T-cell (primary cell): ENCODE measurements at regions not wholly inside any gene's neighbourhood (a gene's known extent, or its start where the extent isn't known, plus 50 kb on each side); places are given as distances from the start of the nearest gene placed in this dataset.

ENCODE experiments used
- ATAC-seq, 4 experiments: fragments of 200-7000 bp in 3 of 4; fragments of 150-1000 bp in 1 of 4; cut with Tn5 transposase; replicated peaks in 1 of 4; 1 replicate in 3 of 4; 2 replicates in 1 of 4; pipeline ENCODE4 v1.10.0; 2021; ENCODE audit warnings: moderate library complexity in 3 of 4, mild to moderate bottlenecking in 2 of 4, moderate number of reproducible peaks in 1 of 4
- CTCF ChIA-PET, 2 donors: fragments of 300-600 bp; sonication (Branson Sonifier 250); formaldehyde crosslinking; loops; one replicate each; lab custom pipeline; 2022; ENCODE audit warnings: antibody characterized with exemption in 2 of 2; lab: Charles Lee
- POLR2A ChIA-PET, 2 donors: fragments of 300-600 bp; sonication (Branson Sonifier 250); formaldehyde crosslinking; loops; one replicate each; lab custom pipeline; 2022; ENCODE audit warnings: antibody characterized with exemption in 2 of 2; lab: Charles Lee
- DNase-seq, 35 experiments: peaks; one replicate each; pipeline versions ENCODE4 v3.0.0 to v3.0.0-alpha.2; 2013 to 2023
- H3K27ac ChIP-seq: one replicate; pipeline ENCODE4 v1.5.1; 2013; ENCODE audit warnings: low read length
- H3K27me3 ChIP-seq, 2 experiments: replicated peaks in 1 of 2; 1 replicate in 1 of 2; 2 replicates in 1 of 2; pipeline versions ENCODE4 v1.6.1 to v1.7.0; 2013; ENCODE audit warnings: low read length in 1 of 2, mixed read lengths in 1 of 2; ENCODE audit not compliant: control insufficient read depth in 2 of 2, insufficient read depth in 2 of 2; ENCODE audit errors: extremely low read depth in 1 of 2
- H3K36me3 ChIP-seq, 2 donors: 1 replicate in 1 of 2; 2 replicates in 1 of 2; pipeline versions ENCODE4 v1.6.1 to v1.7.0; 2013; ENCODE audit warnings: low read length in 1 of 2; ENCODE audit not compliant: control insufficient read depth in 2 of 2, insufficient read depth in 1 of 2; ENCODE audit errors: extremely low read depth in 1 of 2
- H3K4me1 ChIP-seq, 2 experiments: 1 replicate in 1 of 2; 2 replicates in 1 of 2; pipeline versions ENCODE4 v1.6.1 to v1.7.0; 2013; ENCODE audit warnings: low read length in 2 of 2, mixed read lengths in 1 of 2; ENCODE audit not compliant: insufficient read depth in 2 of 2, control insufficient read depth in 1 of 2; ENCODE audit errors: extremely low read depth in 1 of 2
- H3K4me3 ChIP-seq, 2 donors: 1 replicate in 1 of 2; 2 replicates in 1 of 2; pipeline versions ENCODE4 v1.5.1 to v1.7.0; 2013; ENCODE audit warnings: mild to moderate bottlenecking in 2 of 2, low read length in 1 of 2, moderate library complexity in 1 of 2; ENCODE audit not compliant: control insufficient read depth in 1 of 2; ENCODE audit errors: extremely low read depth in 1 of 2
- H3K9me3 ChIP-seq: 2 replicates; pipeline ENCODE4 v1.7.0; 2013
- H3K27ac Mint-ChIP-seq, 2 donors: one replicate each; pipeline ENCODE4 v1.8.0; 2020 to 2021; ENCODE audit warnings: mild to moderate bottlenecking in 2 of 2, mixed read lengths in 2 of 2
- H3K27me3 Mint-ChIP-seq, 2 donors: one replicate each; pipeline ENCODE4 v1.8.0; 2021 to 2022; ENCODE audit warnings: mixed read lengths in 2 of 2
- H3K36me3 Mint-ChIP-seq: one replicate; pipeline ENCODE4 v1.8.0; 2021; ENCODE audit warnings: mixed read lengths
- H3K4me1 Mint-ChIP-seq, 3 donors: one replicate each; pipeline ENCODE4 v1.8.0; 2020 to 2022; ENCODE audit warnings: mixed read lengths in 3 of 3, mild to moderate bottlenecking in 1 of 3
- H3K4me3 Mint-ChIP-seq, 3 donors: one replicate each; pipeline ENCODE4 v1.8.0; 2020 to 2022; ENCODE audit warnings: mild to moderate bottlenecking in 3 of 3, mixed read lengths in 3 of 3, moderate library complexity in 3 of 3
- H3K9me3 Mint-ChIP-seq, 3 donors: one replicate each; pipeline ENCODE4 v1.8.0; 2020 to 2022; ENCODE audit warnings: mixed read lengths in 3 of 3
- WGBS: methylation state at CpG from one replicate; pipeline ENCODE4 v1.1.5; 2013; ENCODE audit warnings: missing lambda C conversion rate; ENCODE audit not compliant: insufficient coverage; 5-methylcytosine and 5-hydroxymethylcytosine counted together

GRCh38 chr18:25001803-25002202 is 350.2 kb downstream of the ZNF521 start:
- Mint-ChIP-seq H3K4me3 (no peak overlapping the region), H3K36me3 (no peaks in the 10 kb centered on the region), H3K27ac (no peak overlapping the region), H3K27me3 (peaks cover 0 to 2% of the 10 kb centered on the region in 2 donors), H3K4me1 (no peaks in the 10 kb centered on the region), H3K9me3 (peaks cover 13 to 20% (median 19%) of the 10 kb centered on the region in 3 donors)
- DNase-seq: no peak
- ChIA-PET POLR2A (no interaction called here), CTCF (no interaction called here)
- ATAC-seq: no peak
- H3K27me3 ChIP-seq: no peaks in the 10 kb centered on the region
- H3K27ac ChIP-seq: no peak overlapping the region
- no peaks in the 10 kb centered on the region for H3K4me1 ChIP-seq
- peaks cover 7% of the 10 kb centered on the region for H3K9me3 ChIP-seq
- WGBS: no CpG with 5 or more reads among the region's 2 CpGs
- no peaks in the 10 kb centered on the region for H3K36me3 ChIP-seq
- H3K4me3 ChIP-seq: no peak overlapping the region

- Mint-ChIP-seq H3K9me3 (peaks cover 5 to 12% (median 8%) of the 10 kb centered on the region in 3 donors), H3K27me3 (peaks cover 0 to 2% of the 10 kb centered on the region in 2 donors), H3K4me1 (no peaks in the 10 kb centered on the region), H3K36me3 (no peaks in the 10 kb centered on the region), H3K27ac (no peak overlapping the region), H3K4me3 (no peak overlapping the region)
- Histone ChIP-seq H3K27me3 (no peaks in the 10 kb centered on the region), H3K27ac (no peak overlapping the region), H3K36me3 (no peaks in the 10 kb centered on the region), H3K4me1 (no peaks in the 10 kb centered on the region), H3K9me3 (no peaks in the 10 kb centered on the region), H3K4me3 (no peak overlapping the region)
- ATAC-seq (no peak), DNase-seq (no peak)
- CTCF ChIA-PET: no interaction called here
- POLR2A ChIA-PET: no interaction called here
- WGBS: 0% methylated on average over 2 of the region's 6 CpGs
These were observed 346.2 kb downstream of the ZNF521 start for GRCh38 chr18:25005541-25006403.

- H3K36me3 Mint-ChIP-seq: no peaks in the 10 kb centered on the region
- Histone ChIP-seq H3K4me1 (no peaks in the 10 kb centered on the region), H3K27me3 (peaks cover 0 to 2% of the 10 kb centered on the region in 2 experiments), H3K4me3 (no peak overlapping the region), H3K9me3 (no peaks in the 10 kb centered on the region), H3K36me3 (no peaks in the 10 kb centered on the region), H3K27ac (no peak overlapping the region)
- H3K27ac Mint-ChIP-seq: no peak overlapping the region
- H3K27me3 Mint-ChIP-seq: peaks cover 5 to 7% of the 10 kb centered on the region in 2 donors
- POLR2A ChIA-PET: no interaction called here
- CTCF ChIA-PET: no interaction called here
- H3K4me3 Mint-ChIP-seq: no peak overlapping the region
- ATAC-seq: no peak
- no CpG with 5 or more reads among the region's 4 CpGs for WGBS
- no peaks in the 10 kb centered on the region for H3K4me1 Mint-ChIP-seq
- H3K9me3 Mint-ChIP-seq: peaks cover 7 to 9% (median 8%) of the 10 kb centered on the region in 3 donors
- DNase-seq: no peak
These were observed 341.2 kb downstream of the ZNF521 start for GRCh38 chr18:25010623-25011374.
